ENCODE measurements at regions not wholly inside any gene's neighbourhood (a gene's known extent, or its start where the extent isn't known, plus 50 kb on each side); places are given as distances from the start of the nearest gene placed in this dataset.

GRCh38 chr1:56218023-56218422, 361.3 kb downstream of the PLPP3 start:
- TF ChIP-seq POU2F2 (IDR thresholded peaks at IDR 0.05; ENCODE audit: borderline replicate concordance, low read depth, low read length) (no peak), CBFB (IDR thresholded peaks at IDR 0.05; ENCODE audit: low read depth) (no peak)
- Histone ChIP-seq H4K20me1 (ENCODE audit: control insufficient read depth, insufficient read depth) (no peaks in the 10 kb centered on the region), H3K4me2 (ENCODE audit: control insufficient read depth, insufficient read depth) (no peak overlapping the region), H3K79me2 (ENCODE audit: control insufficient read depth, insufficient read depth, low read length) (no peaks in the 10 kb centered on the region), H3K4me1 (ENCODE audit: control insufficient read depth, insufficient read depth, low read length) (no peaks in the 10 kb centered on the region), H3K9me3 (replicated peaks; ENCODE audit: control insufficient read depth, insufficient read depth, low read length) (no peaks in the 10 kb centered on the region), H3K27me3 (replicated peaks in 1 of 2; ENCODE audit: control insufficient read depth in 2 of 2, insufficient read depth in 2 of 2, low read length in 1 of 2) (no peaks in the 10 kb centered on the region), H3K4me3 (no peak overlapping the region), H3K27ac (ENCODE audit: control insufficient read depth, insufficient read depth) (no peak overlapping the region), H3K36me3 (ENCODE audit: control insufficient read depth in 2 of 2, insufficient read depth in 2 of 2, low read length in 1 of 2) (no peaks in the 10 kb centered on the region), H2AFZ (ENCODE audit: control insufficient read depth, low read depth, low read length) (no peak overlapping the region), H3K9ac (ENCODE audit: control insufficient read depth, insufficient read depth, low read length) (no peak overlapping the region)
- ATAC-seq (no peak), FAIRE-seq (no peak), DNase-seq (ENCODE audit: low read depth, low spot score) (no peak)
- intact Hi-C loops (cut with micrococcal nuclease; ENCODE audit: unreplicated experiment): no loop called here
- no TSS peak for BruUV-seq (replicated peaks)
- ChIA-PET CTCF (no interaction called here), RAD21 (ENCODE audit: unreplicated experiment) (no interaction called here), SMC1A (ENCODE audit: uncharacterized antibody, unreplicated experiment) (interaction anchor here (1.8 to 2.6 kb wide), 2 partner anchors 11 to 18 kb away, joined by 4 to 12 read pairs; no protein-coding TSS in a partner anchor), POLR2A (no interaction called here)
- in situ Hi-C loops (cut with MboI): no loop called here
- WGBS (ENCODE audit: insufficient coverage, insufficient replicate concordance, low lambda C conversion rate, missing lambda C conversion rate): 48% methylated on average over 4 of the region's 4 CpGs

- ChIA-PET POLR2A (interaction anchor here (0.5 kb wide), 1 partner anchor 23 kb away, joined by 3 read pairs; no protein-coding TSS in a partner anchor), CTCF (interaction anchor here (0.6 to 1.2 kb wide), 2 partner anchors 9 to 941 kb away, joined by 3 read pairs; no protein-coding TSS in a partner anchor), RAD21 (ENCODE audit: unreplicated experiment) (no interaction called here), SMC1A (ENCODE audit: uncharacterized antibody, unreplicated experiment) (interaction anchor here (0.6 to 1.8 kb wide), 3 partner anchors 16 to 368 kb away, joined by 3 to 4 read pairs (median 3); no protein-coding TSS in a partner anchor)
- no peak overlapping the region for H3K27ac ChIP-seq (ENCODE audit: control insufficient read depth, insufficient read depth)
- H2AFZ ChIP-seq (ENCODE audit: control insufficient read depth, low read depth, low read length): no peak overlapping the region
- WGBS (ENCODE audit: insufficient coverage, insufficient replicate concordance, low lambda C conversion rate, missing lambda C conversion rate): 0% methylated on average over 4 of the region's 4 CpGs
- H3K4me1 ChIP-seq (ENCODE audit: control insufficient read depth, insufficient read depth, low read length): no peaks in the 10 kb centered on the region
- no peak for ATAC-seq
- H3K79me2 ChIP-seq (ENCODE audit: control insufficient read depth, insufficient read depth, low read length): no peaks in the 10 kb centered on the region
- no TSS peak for BruUV-seq (replicated peaks)
- no peak overlapping the region for H3K9ac ChIP-seq (ENCODE audit: control insufficient read depth, insufficient read depth, low read length)
- no peaks in the 10 kb centered on the region for H3K36me3 ChIP-seq (ENCODE audit: control insufficient read depth in 2 of 2, insufficient read depth in 2 of 2, low read length in 1 of 2)
- H3K9me3 ChIP-seq (replicated peaks; ENCODE audit: control insufficient read depth, insufficient read depth, low read length): no peaks in the 10 kb centered on the region
- H3K4me3 ChIP-seq: no peak overlapping the region
- no peaks in the 10 kb centered on the region for H4K20me1 ChIP-seq (ENCODE audit: control insufficient read depth, insufficient read depth)
- H3K27me3 ChIP-seq (replicated peaks in 1 of 2; ENCODE audit: control insufficient read depth in 2 of 2, insufficient read depth in 2 of 2, low read length in 1 of 2): no peaks in the 10 kb centered on the region
- intact Hi-C loops (cut with micrococcal nuclease; ENCODE audit: unreplicated experiment) (no loop called here), in situ Hi-C loops (cut with MboI) (no loop called here)
- no peak for TF ChIP-seq ZNF622 (IDR thresholded peaks at IDR 0.05)
- TF ChIP-seq ZBTB40 (IDR thresholded peaks at IDR 0.05; ENCODE audit: borderline replicate concordance): no peak
- FAIRE-seq: no peak
- no peak overlapping the region for H3K4me2 ChIP-seq (ENCODE audit: control insufficient read depth, insufficient read depth)
- DNase-seq (ENCODE audit: low read depth, low spot score): no peak
These were observed 363.1 kb downstream of the PLPP3 start for GRCh38 chr1:56216218-56216617.
